ENCODE measurements at regions not wholly inside any gene's neighbourhood (a gene's known extent, or its start where the extent isn't known, plus 50 kb on each side); places are given as distances from the start of the nearest gene placed in this dataset.

DNA sequence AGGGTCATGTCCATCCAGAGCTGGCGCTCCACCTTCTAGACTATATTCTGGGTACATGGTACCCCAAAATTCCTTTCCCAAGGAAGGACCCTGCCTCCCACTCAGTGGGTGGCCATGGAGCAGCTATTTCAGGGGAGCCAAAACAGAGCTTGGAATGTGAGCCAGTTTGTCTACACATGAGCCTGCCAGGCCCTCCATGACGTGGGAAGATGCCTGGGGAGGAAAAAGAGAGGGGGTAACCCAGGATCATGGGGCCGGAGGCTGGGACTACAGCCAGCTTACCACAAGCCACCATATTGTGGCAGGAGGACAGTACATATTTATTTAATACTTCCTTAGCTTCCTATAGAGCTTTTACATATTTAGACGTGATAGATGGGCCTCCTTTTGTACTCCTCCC is 414.7 kb upstream of the TNP1 start:
- Mint-ChIP-seq H3K27me3 (ENCODE audit: unreplicated experiment) (peaks cover 5% of the 10 kb centered on the region), H3K4me3 (ENCODE audit: unreplicated experiment) (no peak overlapping the region), H3K9me3 (ENCODE audit: unreplicated experiment) (no peaks in the 10 kb centered on the region), H3K4me1 (ENCODE audit: unreplicated experiment) (peaks cover 5% of the 10 kb centered on the region), H3K27ac (ENCODE audit: unreplicated experiment) (no peak overlapping the region), H3K36me3 (ENCODE audit: low read depth, unreplicated experiment) (no peaks in the 10 kb centered on the region)
- TF ChIP-seq CTCF (IDR thresholded peaks at IDR 0.05; ENCODE audit: unreplicated experiment), result no peak
- DNase-seq (ENCODE audit: low spot score), result no peak

- Mint-ChIP-seq H3K27me3 (ENCODE audit: unreplicated experiment) (peaks cover 5% of the 10 kb centered on the region), H3K36me3 (ENCODE audit: low read depth, unreplicated experiment) (no peaks in the 10 kb centered on the region), H3K4me3 (ENCODE audit: unreplicated experiment) (no peak overlapping the region), H3K4me1 (ENCODE audit: unreplicated experiment) (peaks cover 6% of the 10 kb centered on the region), H3K9me3 (ENCODE audit: unreplicated experiment) (no peaks in the 10 kb centered on the region), H3K27ac (ENCODE audit: unreplicated experiment) (no peak overlapping the region)
- no peak for DNase-seq (ENCODE audit: low spot score)
- TF ChIP-seq CTCF (IDR thresholded peaks at IDR 0.05; ENCODE audit: unreplicated experiment), result no peak
These were observed 414.0 kb upstream of the TNP1 start for GRCh38 chr2:217273851-217274250.

GRCh38 chr2:217273162-217273561 is 413.3 kb upstream of the TNP1 start:
- Mint-ChIP-seq H3K27me3 (ENCODE audit: unreplicated experiment) (peaks cover 5% of the 10 kb centered on the region), H3K4me3 (ENCODE audit: unreplicated experiment) (no peak overlapping the region), H3K27ac (ENCODE audit: unreplicated experiment) (no peak overlapping the region), H3K9me3 (ENCODE audit: unreplicated experiment) (no peaks in the 10 kb centered on the region), H3K36me3 (ENCODE audit: low read depth, unreplicated experiment) (no peaks in the 10 kb centered on the region), H3K4me1 (ENCODE audit: unreplicated experiment) (peaks cover 6% of the 10 kb centered on the region)
- TF ChIP-seq CTCF (IDR thresholded peaks at IDR 0.05; ENCODE audit: unreplicated experiment), result no peak
- DNase-seq (ENCODE audit: low spot score), result no peak

DNA sequence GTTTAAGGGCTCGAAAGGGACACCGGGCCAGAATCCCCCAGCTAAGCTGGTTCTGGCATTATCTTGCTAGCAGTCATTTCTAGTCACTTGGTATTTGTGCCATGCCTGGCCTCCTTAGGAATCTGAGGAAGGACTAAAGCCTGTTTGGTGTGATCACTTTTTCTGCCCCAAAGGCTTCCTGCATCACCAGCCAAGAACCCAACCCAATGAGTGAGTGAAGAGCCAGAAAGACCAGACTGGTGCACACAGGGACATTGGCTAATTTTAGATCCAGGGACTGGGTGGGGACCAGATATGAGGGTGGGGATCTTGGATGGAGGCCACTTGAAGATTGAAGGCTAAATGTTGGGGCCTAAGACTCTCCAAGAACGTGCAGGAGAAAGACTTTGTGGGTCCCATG is 411.9 kb upstream of the TNP1 start:
- H3K4me3 Mint-ChIP-seq (ENCODE audit: unreplicated experiment), result no peak overlapping the region
- DNase-seq (ENCODE audit: low spot score), result no peak
- H3K36me3 Mint-ChIP-seq (ENCODE audit: low read depth, unreplicated experiment), result peaks cover 6% of the 10 kb centered on the region
- peaks cover 5% of the 10 kb centered on the region for H3K27me3 Mint-ChIP-seq (ENCODE audit: unreplicated experiment)
- H3K27ac Mint-ChIP-seq (ENCODE audit: unreplicated experiment), result no peak overlapping the region
- TF ChIP-seq CTCF (IDR thresholded peaks at IDR 0.05; ENCODE audit: unreplicated experiment), result no peak
- H3K9me3 Mint-ChIP-seq (ENCODE audit: unreplicated experiment), result peaks cover 7% of the 10 kb centered on the region
- H3K4me1 Mint-ChIP-seq (ENCODE audit: unreplicated experiment), result peaks cover 6% of the 10 kb centered on the region

- Mint-ChIP-seq H3K27me3 (ENCODE audit: unreplicated experiment) (peaks cover 5% of the 10 kb centered on the region), H3K36me3 (ENCODE audit: low read depth, unreplicated experiment) (peaks cover 11% of the 10 kb centered on the region), H3K4me1 (ENCODE audit: unreplicated experiment) (peaks cover 6% of the 10 kb centered on the region), H3K4me3 (ENCODE audit: unreplicated experiment) (no peak overlapping the region), H3K27ac (ENCODE audit: unreplicated experiment) (no peak overlapping the region), H3K9me3 (ENCODE audit: unreplicated experiment) (peaks cover 7% of the 10 kb centered on the region)
- DNase-seq (ENCODE audit: low spot score), result no peak
- TF ChIP-seq CTCF (IDR thresholded peaks at IDR 0.05; ENCODE audit: unreplicated experiment), result no peak
These were observed 410.7 kb upstream of the TNP1 start for GRCh38 chr2:217270485-217271121.
